ENCODE measurements at regions not wholly inside any gene's neighbourhood (a gene's known extent, or its start where the extent isn't known, plus 50 kb on each side); places are given as distances from the start of the nearest gene placed in this dataset.
A peak's percentile ranks its signal among the peaks of the same experiment; 100 is the strongest.

DNA sequence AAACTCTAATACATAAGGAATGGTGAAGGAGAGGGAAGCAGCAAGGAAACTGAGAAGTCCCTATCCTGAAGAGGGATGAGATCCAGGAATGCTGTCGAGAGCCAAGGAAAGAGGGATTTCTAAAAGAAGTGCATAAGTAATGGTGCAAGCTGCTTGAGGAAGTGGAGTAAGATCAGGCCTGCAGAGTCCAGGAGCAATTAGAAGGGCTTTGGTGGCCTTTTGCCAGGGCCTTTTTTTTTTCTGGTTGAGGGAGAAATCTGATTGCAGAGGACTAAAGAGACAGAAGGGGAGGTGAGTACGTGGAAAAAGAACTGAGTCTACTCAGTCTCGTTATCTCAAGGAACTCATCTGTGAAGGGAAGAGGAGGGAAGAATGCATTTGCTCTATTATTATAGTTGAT, 396.2 kb downstream of the UTRN start:
- H3K27me3 ChIP-seq (ENCODE audit: insufficient read depth, low read length) = no peaks in the 10 kb centered on the region
- WGBS (ENCODE audit: extremely low coverage, insufficient read length, low lambda C conversion rate) = no CpG with 5 or more reads among the region's 3 CpGs
- no peak overlapping the region for H4K8ac ChIP-seq (replicated peaks; ENCODE audit: insufficient read length, low read depth, low read length)
- H3K14ac ChIP-seq (ENCODE audit: insufficient read depth, low read length) = no peak overlapping the region
- no peak overlapping the region for H2BK12ac ChIP-seq (ENCODE audit: insufficient read length, low read depth, low read length)
- Mint-ChIP-seq H3K4me3 (no peak overlapping the region), H3K9me3 (peaks cover 3 to 4% of the 10 kb centered on the region in 2 experiments; a peak in 2 of 5 replicates), H3K27me3 (ENCODE audit: low read depth) (no peaks in the 10 kb centered on the region), H3K27ac (peak overlapping the region in 1 of 3 experiments; percentile 14; a peak in 2 of 7 replicates), H3K36me3 (ENCODE audit: insufficient read depth in 1 of 3, low read depth in 3 of 3) (peaks cover 11 to 52% (median 37%) of the 10 kb centered on the region in 3 experiments), H3K4me1 (peaks cover 5% of the 10 kb centered on the region in 2 experiments)
- no peak overlapping the region for H4K91ac ChIP-seq (ENCODE audit: insufficient read length, low read depth, low read length)
- H2AFZ ChIP-seq (ENCODE audit: low read length) = no peak overlapping the region
- H3K27ac ChIP-seq (ENCODE audit: insufficient read length, low read depth, low read length) = no peak overlapping the region
- no peaks in the 10 kb centered on the region for H3K79me2 ChIP-seq (ENCODE audit: insufficient read depth, low read length)
- H3K23ac ChIP-seq (ENCODE audit: insufficient read length, low read depth, low read length) = no peak overlapping the region
- no peak overlapping the region for H3K56ac ChIP-seq (ENCODE audit: insufficient read length, low read depth, low read length)
- no peak overlapping the region for H3K18ac ChIP-seq (ENCODE audit: insufficient read length, low read depth, low read length)
- TF ChIP-seq, protein P1, sequence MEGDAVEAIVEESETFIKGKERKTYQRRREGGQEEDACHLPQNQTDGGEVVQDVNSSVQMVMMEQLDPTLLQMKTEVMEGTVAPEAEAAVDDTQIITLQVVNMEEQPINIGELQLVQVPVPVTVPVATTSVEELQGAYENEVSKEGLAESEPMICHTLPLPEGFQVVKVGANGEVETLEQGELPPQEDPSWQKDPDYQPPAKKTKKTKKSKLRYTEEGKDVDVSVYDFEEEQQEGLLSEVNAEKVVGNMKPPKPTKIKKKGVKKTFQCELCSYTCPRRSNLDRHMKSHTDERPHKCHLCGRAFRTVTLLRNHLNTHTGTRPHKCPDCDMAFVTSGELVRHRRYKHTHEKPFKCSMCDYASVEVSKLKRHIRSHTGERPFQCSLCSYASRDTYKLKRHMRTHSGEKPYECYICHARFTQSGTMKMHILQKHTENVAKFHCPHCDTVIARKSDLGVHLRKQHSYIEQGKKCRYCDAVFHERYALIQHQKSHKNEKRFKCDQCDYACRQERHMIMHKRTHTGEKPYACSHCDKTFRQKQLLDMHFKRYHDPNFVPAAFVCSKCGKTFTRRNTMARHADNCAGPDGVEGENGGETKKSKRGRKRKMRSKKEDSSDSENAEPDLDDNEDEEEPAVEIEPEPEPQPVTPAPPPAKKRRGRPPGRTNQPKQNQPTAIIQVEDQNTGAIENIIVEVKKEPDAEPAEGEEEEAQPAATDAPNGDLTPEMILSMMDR (conservative IDR thresholded peaks at IDR 0.05) = no peak
- no peak for DNase-seq
- H3K79me1 ChIP-seq (ENCODE audit: insufficient read depth, low read depth, low read length, poor library complexity, severe bottlenecking) = no peaks in the 10 kb centered on the region
- H3K9me3 ChIP-seq (ENCODE audit: control insufficient read depth, low read depth, low read length) = no peaks in the 10 kb centered on the region
- H2BK5ac ChIP-seq (ENCODE audit: insufficient read length, low read length) = no peak overlapping the region
- H2BK120ac ChIP-seq (ENCODE audit: low read depth, low read length, poor library complexity, severe bottlenecking) = no peak overlapping the region
- H2BK15ac ChIP-seq (ENCODE audit: low read depth, low read length) = no peak overlapping the region
- H3K4ac ChIP-seq (ENCODE audit: low read depth, low read length) = no peak overlapping the region
- H3T11ph ChIP-seq (ENCODE audit: low read length) = no peak overlapping the region
- no peaks in the 10 kb centered on the region for H4K20me1 ChIP-seq (ENCODE audit: control insufficient read depth, insufficient read depth, insufficient read length)
- H3K4me1 ChIP-seq (ENCODE audit: insufficient read depth, low read length) = no peaks in the 10 kb centered on the region
- no peak overlapping the region for H2AK5ac ChIP-seq (ENCODE audit: insufficient read length, low read length)
- no peak overlapping the region for H4K5ac ChIP-seq (ENCODE audit: insufficient read length, low read depth, low read length)
- H2BK20ac ChIP-seq (ENCODE audit: low read depth, low read length, poor library complexity, severe bottlenecking) = no peak overlapping the region
- no peaks in the 10 kb centered on the region for H3K23me2 ChIP-seq (ENCODE audit: insufficient read length, low read depth, low read length, poor library complexity, severe bottlenecking)
- H3K9ac ChIP-seq (ENCODE audit: extremely low read depth, insufficient read length, low read length) = no peak overlapping the region
- H3K4me2 ChIP-seq (ENCODE audit: insufficient read depth, insufficient read length, low read length) = no peak overlapping the region

Data from H9 (cell line).